ENCODE measurements at regions not wholly inside any gene's neighbourhood (a gene's known extent, or its start where the extent isn't known, plus 50 kb on each side); places are given as distances from the start of the nearest gene placed in this dataset.

DNA sequence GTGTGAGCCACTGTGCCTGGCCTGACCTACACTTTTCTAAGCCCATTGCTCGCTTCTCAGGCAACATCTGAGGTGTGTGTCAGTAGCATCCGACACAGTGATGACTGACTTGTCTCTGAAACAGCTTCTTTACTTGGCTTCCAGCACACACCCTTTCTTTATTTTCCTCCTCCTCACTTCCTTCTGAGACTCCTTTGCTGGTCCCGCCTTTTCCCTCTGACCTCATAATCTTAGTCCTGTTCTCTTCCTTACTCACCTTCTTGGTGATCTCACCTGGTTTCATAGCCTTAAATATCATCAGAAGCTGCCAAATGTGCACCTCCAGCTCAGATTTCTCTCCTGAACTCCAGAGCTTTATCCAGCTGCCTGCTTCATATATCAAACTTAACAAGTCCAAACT lies 66.6 kb upstream of the PELI1 start:
- intact Hi-C loops (cut with DNase I) = no loop called here
- Histone ChIP-seq H3K27ac (no peak overlapping the region), H3K36me3 (ENCODE audit: insufficient read depth in 1 of 2, low read depth in 1 of 2) (no peaks in the 10 kb centered on the region), H3K4me1 (peaks cover 19% of the 10 kb centered on the region), H3K9me3 (no peaks in the 10 kb centered on the region), H3K27me3 (ENCODE audit: insufficient read depth in 3 of 3, low read length in 2 of 3) (no peaks in the 10 kb centered on the region), H3K4me3 (no peak overlapping the region)
- no peak for ATAC-seq
- 97 to 98% (median 98%) methylated on average over 3 of the region's 3 CpGs for WGBS, 3 donors
- no peak for DNase-seq
- TF ChIP-seq, protein P1, sequence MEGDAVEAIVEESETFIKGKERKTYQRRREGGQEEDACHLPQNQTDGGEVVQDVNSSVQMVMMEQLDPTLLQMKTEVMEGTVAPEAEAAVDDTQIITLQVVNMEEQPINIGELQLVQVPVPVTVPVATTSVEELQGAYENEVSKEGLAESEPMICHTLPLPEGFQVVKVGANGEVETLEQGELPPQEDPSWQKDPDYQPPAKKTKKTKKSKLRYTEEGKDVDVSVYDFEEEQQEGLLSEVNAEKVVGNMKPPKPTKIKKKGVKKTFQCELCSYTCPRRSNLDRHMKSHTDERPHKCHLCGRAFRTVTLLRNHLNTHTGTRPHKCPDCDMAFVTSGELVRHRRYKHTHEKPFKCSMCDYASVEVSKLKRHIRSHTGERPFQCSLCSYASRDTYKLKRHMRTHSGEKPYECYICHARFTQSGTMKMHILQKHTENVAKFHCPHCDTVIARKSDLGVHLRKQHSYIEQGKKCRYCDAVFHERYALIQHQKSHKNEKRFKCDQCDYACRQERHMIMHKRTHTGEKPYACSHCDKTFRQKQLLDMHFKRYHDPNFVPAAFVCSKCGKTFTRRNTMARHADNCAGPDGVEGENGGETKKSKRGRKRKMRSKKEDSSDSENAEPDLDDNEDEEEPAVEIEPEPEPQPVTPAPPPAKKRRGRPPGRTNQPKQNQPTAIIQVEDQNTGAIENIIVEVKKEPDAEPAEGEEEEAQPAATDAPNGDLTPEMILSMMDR (IDR thresholded peaks at IDR 0.05) = no peak

DNA sequence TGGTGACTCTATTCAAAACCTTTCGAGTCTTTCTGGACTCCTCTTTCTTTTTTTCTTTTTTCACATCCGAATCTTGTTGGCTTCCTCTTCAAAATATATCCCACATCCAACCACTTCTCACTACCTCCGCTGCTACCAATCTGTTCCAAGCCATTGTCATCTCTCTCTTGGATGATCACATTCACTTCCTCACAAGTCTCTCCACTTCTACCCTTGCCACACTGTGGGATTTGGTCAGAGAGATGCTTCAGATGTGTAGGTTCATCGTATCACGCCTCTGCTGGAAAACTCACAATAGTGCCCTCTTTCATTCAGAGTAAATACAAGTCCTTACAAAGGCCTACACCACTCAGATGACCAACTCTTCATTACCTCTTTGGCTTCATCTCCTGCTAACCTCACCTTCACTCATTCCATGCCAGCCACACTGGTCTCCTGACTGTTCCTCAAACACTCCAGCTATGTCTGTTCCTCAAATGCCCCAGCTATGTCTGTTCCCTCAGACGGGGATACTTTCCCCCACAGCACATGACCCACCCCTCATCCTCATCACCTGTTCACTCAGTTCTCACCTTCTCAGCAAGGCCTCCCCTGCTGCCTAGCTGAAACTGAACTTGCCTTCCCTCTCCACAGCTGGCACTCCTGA lies 67.2 kb upstream of the PELI1 start:
- Histone ChIP-seq H3K27me3 (ENCODE audit: insufficient read depth in 3 of 3, low read length in 2 of 3) (no peaks in the 10 kb centered on the region), H3K4me3 (no peak overlapping the region), H3K27ac (no peak overlapping the region), H3K4me1 (peaks cover 19% of the 10 kb centered on the region), H3K9me3 (no peaks in the 10 kb centered on the region), H3K36me3 (ENCODE audit: insufficient read depth in 1 of 2, low read depth in 1 of 2) (no peaks in the 10 kb centered on the region)
- no peak for DNase-seq
- intact Hi-C loops (cut with DNase I) = no loop called here
- ATAC-seq = no peak
- WGBS, 3 donors = 85 to 94% (median 88%) methylated on average over 6 of the region's 6 CpGs
- TF ChIP-seq, protein P1 (IDR thresholded peaks at IDR 0.05) = no peak

DNA sequence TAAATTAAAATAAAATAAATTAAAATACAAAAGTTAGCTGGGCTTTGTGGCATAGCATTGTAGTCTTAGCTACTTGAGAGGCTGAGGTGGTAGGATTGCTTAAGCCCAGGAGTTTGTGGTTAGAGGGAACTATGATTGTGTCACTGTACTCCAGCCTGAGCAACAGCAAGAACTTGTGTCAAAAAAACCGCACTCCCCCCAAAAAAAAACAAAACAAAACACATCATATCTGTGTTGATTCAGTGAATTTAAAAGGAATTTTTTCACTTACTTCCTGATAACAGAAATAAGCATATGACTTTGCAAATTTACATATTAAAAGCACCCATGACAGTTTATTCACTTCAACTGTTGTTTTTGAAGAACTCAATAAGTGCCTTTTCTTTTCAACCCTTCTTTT lies 68.1 kb upstream of the PELI1 start:
- intact Hi-C loops (cut with DNase I) = no loop called here
- Histone ChIP-seq H3K36me3 (ENCODE audit: insufficient read depth in 1 of 2, low read depth in 1 of 2) (no peaks in the 10 kb centered on the region), H3K4me3 (no peak overlapping the region), H3K9me3 (no peaks in the 10 kb centered on the region), H3K27me3 (ENCODE audit: insufficient read depth in 3 of 3, low read length in 2 of 3) (no peaks in the 10 kb centered on the region), H3K4me1 (peaks cover 19% of the 10 kb centered on the region), H3K27ac (no peak overlapping the region)
- ATAC-seq = peak in 2 of 4 donors; percentile 47 to 62
- TF ChIP-seq, protein P1 (IDR thresholded peaks at IDR 0.05) = no peak
- DNase-seq = no peak
- 88 to 94% (median 91%) methylated on average over 1 of the region's 1 CpG for WGBS, 3 donors

DNA sequence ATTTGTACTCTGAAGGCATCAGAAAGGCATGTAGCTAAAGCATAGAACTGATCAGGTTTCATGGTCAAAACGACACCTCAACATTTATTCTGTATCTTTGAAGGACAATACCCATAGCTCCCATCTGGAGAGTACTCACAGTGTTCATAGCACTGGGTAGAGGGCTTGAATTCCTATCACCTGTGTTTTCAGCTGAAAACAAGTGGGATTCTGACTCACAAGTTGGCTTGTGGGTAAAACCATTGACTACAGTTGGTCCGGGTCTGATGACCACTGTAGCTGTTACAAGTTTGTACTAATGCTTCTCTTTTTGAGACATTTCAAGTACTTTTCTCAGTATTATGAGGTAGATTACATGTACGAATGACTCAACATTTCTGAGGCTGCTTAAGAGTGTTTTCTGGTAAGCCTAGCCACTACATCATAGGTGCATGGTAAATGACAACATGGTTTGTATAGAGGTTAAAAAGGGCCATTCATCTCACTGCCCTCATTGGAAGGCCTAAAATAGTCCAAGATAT lies 68.6 kb upstream of the PELI1 start:
- TF ChIP-seq, protein P1 (IDR thresholded peaks at IDR 0.05) = no peak
- ATAC-seq (peak in 3 of 4 donors; percentile 43 to 75 (median 55)), DNase-seq (no peak)
- H3K4me3 ChIP-seq = no peak overlapping the region
- WGBS, 3 donors = 65 to 81% (median 69%) methylated on average over 3 of the region's 3 CpGs
- H3K9me3 ChIP-seq = no peaks in the 10 kb centered on the region
- H3K4me1 ChIP-seq = peaks cover 19% of the 10 kb centered on the region
- no peaks in the 10 kb centered on the region for H3K27me3 ChIP-seq (ENCODE audit: insufficient read depth in 3 of 3, low read length in 2 of 3)
- H3K27ac ChIP-seq = no peak overlapping the region
- intact Hi-C loops (cut with DNase I) = no loop called here
- no peaks in the 10 kb centered on the region for H3K36me3 ChIP-seq (ENCODE audit: insufficient read depth in 1 of 2, low read depth in 1 of 2)
